ENCODE measurements at regions not wholly inside any gene's neighbourhood (a gene's known extent, or its start where the extent isn't known, plus 50 kb on each side); places are given as distances from the start of the nearest gene placed in this dataset.

GRCh38 chr18:30713299-30713698 lies 329.2 kb downstream of the DSC3 start:
- no peak for TF ChIP-seq TSHZ2 (CRISPR knock-in tag; IDR thresholded peaks at IDR 0.05)
- TF ChIP-seq, protein P1, sequence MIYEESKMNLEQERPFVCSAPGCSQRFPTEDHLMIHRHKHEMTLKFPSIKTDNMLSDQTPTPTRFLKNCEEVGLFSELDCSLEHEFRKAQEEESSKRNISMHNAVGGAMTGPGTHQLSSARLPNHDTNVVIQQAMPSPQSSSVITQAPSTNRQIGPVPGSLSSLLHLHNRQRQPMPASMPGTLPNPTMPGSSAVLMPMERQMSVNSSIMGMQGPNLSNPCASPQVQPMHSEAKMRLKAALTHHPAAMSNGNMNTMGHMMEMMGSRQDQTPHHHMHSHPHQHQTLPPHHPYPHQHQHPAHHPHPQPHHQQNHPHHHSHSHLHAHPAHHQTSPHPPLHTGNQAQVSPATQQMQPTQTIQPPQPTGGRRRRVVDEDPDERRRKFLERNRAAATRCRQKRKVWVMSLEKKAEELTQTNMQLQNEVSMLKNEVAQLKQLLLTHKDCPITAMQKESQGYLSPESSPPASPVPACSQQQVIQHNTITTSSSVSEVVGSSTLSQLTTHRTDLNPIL (CRISPR knock-in tag; IDR thresholded peaks at IDR 0.05; ENCODE audit: low read depth): no peak
- TF ChIP-seq BACH2 (CRISPR knock-in tag; IDR thresholded peaks at IDR 0.05; ENCODE audit: borderline replicate concordance): no peak

Data from SK-N-SH treated with all-trans-retinoic acid at 6 μM for 48 hours (cell line).